Bone marrow (tissue), 2 donors: ENCODE measurements at regions not wholly inside any gene's neighbourhood (a gene's known extent, or its start where the extent isn't known, plus 50 kb on each side); places are given as distances from the start of the nearest gene placed in this dataset.

Source experiments
- DNase-seq, 2 donors: peaks; one replicate each; lab custom pipeline; 2025; lab: John Stamatoyannopoulos, UW

DNA sequence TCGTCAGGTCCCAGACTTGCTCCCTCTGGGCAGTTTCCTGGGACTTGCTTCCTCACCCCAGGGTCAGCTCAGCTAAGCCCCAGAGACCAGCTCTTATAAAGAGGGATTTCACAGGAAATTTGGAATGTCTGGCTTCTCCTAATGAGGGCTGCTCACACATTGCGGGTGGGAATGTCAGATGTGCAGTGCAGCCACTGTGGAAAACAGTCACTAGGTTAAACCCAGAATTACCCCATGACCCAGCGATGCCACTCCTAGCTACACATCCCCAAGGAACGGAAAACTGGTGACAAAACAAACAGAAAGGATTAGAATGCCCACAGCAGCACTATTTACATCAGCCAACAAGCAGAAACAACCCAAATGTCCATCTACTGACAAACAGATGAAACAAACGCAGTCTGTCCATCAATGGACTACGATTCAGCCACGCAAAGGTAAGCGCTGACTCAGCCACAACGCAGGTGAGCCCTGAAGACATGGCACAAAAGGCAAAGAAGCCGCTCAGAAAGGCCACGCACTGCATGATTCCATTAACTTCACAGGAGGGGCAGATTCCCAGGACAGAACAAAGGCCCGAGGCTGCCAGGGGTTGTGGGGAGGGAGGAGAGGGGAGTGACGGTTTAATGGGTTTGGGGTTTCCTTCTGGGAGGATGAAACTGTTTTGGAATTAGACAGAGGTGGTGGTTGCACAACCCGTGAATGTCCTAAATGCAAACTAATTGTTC lies 63.0 kb downstream of the NCOR2 start:
- no peak for DNase-seq

DNA sequence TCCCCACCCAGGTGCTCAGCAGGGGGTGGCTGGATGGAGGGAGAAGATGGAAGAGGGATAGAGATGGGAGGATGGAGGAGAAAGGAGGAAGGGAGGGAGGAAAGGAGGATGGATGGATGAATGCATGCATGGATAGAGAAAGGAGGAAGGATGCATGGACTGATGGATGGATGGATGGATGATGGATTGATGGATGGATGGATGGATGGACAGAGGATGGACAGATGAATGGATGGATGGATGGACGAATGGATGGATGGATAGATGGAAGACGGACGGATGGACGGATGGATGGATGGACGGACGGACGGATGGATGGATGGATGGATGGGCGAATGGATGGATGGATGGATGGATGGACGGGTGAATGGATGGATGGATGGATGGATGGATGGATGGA lies 64.1 kb downstream of the NCOR2 start:
- DNase-seq = no peak

DNA sequence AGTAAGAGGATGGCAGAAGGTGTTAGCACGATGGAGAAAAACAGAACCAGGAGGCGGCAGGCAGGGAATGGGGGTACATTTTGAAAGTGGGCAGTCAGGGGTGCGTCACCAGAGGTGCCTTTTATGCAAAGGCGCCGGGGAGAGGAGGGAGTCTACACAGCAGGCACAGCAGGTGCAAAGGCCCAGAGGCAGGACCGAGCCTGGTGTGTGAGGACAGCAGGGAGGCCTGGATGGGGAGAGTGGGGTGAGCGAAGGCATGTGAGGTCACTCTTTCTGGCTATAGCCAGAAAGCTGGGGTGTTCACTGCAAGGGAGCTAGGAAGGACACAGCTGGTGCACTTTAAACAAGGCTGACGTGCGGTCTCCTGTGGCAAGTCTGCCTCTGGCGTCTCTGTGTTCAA lies 65.0 kb downstream of the NCOR2 start:
- no peak for DNase-seq

DNA sequence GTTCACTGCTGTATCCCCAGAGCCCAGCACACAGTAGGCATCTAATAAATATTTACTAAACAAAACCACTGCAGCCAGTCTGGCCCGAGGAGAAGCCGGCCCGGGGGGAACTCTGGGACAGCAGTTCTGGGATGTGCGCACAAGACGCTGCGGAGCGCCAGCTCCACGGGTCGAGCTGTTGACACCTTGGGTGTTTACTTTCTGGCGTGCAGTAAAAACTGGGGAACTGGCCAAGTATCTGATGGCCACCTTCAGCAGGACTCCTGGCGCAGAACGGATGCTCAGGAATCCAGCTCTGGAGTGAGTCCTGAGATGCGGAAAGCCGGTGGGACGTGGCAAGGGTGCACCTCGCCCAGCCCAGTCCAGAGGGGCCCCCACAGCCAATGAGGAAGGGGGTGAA lies 65.6 kb downstream of the NCOR2 start:
- DNase-seq = no peak

DNA sequence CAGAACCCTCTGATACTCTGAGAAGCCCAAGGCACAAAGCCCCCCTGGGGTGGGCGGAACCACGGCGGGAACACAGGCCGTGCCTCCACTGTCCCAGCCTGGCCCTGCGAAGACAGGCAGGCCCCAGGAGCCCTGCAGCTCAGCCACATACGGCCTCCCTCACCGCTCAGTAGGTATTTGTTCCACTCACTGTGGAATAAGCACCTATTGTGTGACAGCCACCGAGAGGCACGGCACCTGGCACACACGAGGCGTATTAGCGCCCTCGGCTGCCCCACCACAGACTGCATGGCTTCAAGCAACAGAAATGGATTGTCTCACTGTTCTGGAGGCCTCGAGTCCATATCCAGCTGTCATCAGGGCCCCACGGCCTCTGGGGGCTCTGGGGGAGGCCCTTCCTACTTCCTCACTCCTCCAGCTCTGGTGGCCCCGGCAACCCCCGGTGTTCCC lies 66.3 kb downstream of the NCOR2 start:
- DNase-seq = no peak

DNA sequence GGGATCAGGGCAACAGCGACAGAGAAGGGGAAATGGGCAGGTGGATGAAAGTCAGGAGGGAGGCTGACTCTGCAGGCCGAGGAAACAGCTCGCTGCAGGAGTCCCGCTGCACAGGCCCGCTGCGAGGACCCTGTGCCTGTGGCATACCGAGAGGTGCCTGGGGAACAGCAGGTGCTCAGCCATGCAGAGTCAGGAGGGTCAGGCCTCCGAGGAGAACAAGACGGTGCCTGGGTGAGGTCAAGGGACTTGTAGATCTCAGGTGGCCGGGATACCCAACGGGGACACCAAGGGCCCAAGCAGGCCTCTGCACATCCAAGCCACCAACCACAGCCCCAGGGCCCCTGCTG lies 67.5 kb downstream of the NCOR2 start:
- no peak for DNase-seq

DNA sequence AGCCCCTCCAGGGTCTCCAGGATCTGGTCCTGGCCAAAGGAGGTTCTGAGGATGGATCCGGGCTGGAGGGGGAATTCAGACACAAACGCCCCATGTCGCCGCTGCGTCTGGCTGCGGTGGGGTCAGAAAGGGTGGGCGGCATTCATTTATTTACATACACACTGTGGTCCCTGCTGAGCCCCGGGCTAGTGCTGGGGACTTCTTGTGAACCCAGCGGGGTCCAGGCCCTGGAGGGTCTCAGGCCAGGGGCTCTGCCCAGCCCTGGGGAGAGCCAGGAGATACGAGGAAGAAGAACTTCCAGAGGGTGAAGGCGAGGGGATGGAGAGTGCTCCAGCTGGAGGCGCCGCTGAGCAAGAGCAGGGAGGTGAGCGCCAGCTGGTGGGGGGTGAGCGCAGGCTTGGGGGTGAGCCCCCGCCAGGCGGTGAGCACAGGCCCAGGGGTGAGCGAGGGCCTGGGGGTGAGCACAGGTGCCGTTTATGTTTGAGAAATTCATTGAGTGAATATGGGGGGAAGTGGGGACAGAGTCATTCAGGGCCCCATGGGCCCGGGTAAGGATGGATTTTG lies 68.1 kb downstream of the NCOR2 start:
- no peak for DNase-seq

DNA sequence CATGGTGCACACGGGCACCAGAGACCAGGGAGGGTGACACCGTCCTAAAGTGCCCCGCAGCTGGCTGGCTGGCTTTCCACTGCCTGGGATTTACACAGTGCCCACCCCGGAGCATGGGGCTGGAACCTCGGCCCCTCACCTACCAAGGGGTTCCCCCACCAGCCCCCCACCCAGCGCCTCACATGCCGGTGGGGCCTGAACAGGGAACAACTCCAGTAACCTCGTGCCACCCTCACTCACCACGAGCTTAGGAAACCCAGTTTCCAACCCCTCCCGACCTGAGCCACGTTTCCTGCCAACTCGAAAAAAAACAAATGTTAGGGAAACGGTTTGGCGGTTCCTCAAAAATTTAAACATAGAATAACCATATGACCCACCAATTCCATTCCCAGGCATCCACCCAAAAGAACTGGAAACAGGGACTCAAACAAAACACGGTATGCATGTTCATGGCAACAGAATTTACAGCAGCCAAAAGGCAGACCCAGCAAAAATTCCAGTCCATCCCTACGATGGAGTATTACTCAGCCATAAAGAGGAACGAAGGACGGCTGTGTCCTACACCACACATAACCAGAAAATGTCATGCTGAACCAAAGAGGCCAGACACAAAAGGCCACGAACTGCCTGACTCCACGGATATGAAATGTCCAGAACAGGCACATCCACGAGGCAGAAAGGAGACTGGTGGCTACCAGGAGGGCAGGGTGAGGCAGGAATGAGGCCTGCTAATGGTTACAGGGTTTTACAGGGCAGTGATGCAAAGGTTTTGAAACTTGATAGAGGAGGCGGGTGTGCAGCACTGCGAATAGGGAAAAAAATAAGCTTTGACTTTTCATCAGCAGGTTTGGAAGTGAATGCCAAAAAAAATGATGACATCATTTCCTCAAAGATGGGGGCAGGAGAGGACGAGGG lies 68.9 kb downstream of the NCOR2 start:
- DNase-seq = peak in 1 of 2 donors; percentile 30

DNA sequence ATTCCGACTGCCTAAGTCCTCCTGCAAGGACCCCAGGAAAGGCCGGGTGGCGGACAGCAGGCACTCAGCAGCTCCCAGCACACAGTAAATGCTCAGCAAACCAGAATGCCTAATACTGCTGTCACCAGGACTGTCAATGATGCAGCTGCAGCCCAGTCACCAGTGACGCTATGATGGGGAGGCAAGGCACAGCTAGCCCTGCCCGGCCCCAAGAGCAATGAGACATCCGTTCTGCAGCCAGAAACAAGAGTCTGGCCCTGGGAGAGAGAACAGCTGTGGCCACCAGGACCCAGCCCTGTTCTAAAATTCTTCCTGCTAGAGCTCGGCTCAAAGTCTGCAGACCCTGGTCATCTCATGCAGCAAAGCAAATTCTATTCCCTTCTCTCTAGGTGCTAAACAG lies 69.8 kb downstream of the NCOR2 start:
- DNase-seq = peak; percentile 15 to 17

DNA sequence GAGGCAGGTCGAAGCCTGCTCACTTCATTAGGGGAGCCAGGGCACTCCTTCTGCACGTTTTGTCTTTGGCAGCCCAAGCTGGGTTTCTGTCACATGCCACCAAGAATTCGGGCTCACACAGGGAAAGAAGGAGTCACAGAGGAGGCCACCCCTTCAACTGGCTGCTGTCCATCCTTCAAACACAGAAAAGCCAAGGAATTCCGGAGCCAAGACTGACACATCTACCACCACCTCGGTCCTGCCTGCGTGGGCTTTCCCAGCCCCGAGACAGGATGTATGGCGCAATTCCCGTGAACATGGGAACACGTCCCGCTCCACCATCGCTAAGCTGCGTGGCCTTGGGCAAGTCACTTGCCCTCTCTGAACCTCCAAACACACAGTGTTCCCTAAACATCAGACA lies 70.4 kb downstream of the NCOR2 start:
- no peak for DNase-seq

DNA sequence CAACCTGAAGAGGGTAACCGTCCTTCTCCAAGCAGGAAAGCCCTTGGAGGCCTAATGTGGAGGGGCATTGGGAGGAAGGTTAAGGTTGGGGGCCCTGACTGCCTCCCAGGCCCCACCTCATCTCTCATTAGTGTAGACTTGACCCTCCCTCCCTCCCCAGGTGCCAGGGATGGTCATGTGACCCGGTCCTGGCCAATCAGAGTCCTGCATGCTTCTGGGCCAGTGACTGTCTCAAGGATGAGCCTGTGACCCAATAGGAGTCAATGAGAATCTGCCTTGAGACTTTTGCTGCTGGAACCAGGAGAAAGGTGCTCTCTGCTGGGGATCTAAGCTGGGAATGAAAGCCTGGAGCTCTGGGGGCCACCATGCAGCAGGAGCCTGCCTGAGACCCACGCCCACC lies 70.8 kb downstream of the NCOR2 start:
- no peak for DNase-seq

DNA sequence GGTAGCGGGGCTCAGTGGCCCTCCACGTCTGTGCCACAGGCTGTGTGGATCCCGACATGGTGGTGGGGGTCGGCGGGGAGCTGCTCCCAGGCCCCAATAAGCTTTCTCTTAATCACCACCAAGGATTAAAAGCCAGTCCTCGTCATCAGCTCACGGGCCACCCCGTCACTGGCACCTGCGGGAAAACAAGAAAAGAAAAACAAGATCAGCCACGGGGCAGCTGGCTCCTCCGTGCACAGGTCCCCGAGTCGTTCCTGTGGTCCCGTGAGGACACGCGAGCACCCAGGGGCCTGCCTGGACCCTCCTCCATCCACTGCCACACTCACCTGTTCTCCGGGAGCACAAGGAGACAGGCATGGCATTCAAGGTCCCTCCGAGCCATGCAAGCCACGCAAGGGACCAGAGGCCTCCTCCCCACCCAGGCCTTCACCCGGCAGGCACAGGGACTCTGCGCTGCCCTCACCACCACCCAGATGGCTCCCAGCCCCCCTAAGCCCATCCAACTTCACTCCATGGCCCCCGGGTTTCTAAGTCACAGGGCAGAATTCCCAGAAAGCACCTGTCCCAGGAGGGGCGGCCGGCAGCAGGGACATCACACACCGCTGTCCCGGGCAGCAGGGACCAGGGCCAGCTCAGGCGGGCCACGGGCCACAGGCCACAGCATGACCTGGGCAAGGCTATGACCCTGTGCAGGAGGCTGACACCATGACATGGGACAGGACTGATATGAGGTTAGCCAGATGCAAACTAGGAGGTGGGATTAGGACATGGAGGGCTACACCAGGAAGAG lies 72.0 kb downstream of the NCOR2 start:
- no peak for DNase-seq

DNA sequence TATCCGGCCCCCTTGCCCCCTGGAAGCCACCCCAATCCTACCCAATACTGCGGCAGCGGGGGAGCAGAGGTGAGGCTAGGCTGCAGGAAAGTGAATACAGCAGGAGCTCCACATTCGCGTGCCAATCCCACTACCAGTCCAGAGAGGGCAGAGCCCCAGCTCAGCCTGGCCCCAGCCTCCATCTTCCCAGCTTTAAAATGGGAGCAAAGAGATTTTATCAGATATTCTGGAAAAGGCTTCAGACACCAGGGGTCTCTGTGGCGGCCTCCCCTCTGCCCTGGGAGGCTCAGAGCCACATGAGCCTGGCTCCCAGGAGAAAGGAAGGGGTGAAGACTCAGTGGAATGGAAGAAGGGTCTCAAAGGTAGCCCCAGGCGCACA lies 72.7 kb downstream of the NCOR2 start:
- DNase-seq = no peak

DNA sequence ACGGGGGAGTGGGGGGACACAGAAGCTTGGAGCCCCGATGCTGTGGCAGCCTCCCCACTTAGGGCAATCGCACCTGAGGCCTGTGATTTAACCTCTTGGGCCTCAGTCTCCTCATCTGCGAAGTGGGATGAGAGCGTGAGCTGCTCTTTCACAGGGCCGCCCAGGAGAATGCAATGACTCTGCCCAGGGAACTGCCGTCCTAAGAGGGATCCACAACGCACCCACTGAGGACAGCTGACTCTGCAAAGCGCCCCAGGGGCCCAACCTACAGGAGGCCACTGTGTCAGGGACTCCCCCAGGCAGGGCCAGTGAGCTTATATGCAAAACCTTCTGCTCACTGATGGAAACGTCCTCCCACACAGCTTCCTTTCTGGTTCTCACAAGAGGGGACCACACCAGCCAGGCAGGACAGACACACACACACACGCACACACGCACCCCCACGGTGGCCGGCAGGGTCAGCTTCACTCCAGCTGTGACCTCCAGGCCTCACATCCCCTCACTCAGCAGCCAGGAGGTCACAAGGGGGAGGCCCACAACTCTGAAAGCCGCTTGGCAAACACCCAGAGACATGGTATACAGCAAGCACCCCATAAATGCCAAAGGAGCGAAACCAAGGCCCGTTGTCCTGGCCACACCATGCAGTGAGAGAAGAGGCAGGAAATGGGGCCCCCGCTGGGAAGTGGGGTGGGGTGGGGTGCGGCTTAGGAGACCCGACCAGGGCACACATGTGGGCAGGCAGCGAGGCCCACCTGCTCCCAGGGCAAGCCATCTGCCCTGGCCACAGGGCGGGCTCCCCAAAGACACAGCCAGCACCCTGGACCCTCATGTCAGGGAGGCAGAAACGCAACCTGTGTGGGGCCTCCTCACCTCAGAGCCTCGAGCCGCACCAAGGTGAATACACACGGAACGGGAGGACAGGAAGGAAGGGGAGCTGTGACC lies 73.3 kb downstream of the NCOR2 start:
- no peak for DNase-seq

DNA sequence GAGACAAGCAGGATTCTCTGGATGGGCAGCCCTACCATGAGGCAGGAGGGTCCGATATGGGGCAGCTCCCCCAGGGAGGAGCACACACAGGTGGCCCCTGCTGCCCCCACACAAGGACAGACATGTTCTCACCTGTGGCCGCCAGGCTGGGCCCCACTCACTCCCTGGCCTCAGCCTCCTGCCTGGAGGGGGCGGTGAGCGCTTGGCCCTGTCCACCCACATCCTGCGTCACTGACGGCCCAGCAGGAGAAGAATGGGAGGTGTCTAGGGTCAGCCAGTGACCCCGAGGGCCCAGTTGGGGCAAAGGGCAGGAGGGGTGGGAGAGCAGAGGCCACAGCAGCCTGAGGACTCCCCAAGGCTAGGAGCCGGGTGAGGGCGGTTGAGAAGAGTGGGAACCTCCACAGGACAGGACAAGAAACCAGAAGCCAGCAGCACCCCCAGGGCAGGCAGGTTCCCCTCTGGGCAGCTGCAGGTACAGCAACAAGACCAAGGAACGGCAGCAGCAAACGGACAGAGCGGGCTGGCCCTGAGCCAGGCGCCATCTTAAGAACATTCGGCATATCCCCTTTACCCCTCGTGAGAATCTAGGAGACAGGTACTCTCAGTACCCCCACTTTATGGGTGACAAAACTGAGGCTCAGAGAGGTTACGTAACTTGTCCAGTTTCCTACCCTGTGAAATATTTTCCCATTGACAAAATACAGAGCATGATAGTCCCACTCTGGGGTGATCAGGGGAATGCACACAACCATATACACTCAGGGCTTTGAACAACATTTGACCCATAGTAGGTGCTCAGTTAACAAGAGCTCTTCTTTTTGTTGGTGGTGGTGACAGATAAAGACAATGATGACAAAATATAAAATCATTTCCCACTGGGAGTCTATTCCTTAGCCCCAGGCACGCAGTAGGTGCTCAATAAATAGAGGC lies 74.3 kb downstream of the NCOR2 start:
- no peak for DNase-seq

DNA sequence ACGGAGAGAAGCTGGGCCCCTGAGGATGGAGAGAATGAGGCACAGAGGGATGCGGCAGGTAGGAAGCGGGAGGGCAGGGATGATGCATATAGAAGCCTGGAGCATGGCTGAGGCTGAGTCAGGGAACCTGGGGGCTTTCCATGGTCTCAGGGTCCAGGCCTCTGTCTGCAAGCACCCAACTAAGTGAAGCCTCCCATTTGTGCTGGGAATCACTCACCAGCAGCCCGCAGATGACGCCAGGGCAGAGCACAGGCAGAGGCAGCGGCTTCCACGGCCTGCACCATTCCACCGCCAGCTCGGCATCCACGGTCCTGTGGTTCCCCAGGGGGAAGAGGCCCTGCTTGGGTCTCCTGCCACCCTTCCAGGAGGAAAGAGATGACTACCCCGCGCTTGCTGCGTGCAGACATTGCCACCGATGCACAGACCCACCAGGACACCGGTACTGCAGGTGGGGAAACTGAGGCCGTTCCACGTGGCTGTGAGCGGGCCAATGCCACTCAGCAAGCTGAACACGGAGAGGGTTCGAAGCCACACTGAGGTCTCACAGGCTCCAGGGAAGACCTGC lies 75.5 kb downstream of the NCOR2 start:
- DNase-seq = no peak

DNA sequence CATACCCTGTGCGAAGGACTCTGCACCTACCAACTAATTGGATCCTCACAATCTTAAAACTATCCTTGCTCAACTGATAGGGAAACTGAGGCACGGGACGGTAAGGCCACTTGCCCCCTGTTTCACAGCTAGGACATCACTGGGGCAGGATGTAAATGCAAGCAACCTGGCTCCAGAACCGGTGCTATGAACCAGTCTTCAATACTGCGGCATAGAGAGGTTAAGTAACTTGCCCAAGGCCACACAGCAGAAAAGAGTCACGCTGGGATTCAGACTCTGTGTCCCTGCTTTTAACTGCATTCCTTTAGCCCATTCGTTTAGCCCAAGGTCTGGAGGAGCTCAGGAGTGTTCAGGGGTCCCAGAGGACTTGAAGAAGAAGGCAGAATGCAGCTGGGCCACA lies 76.1 kb downstream of the NCOR2 start:
- no peak for DNase-seq

DNA sequence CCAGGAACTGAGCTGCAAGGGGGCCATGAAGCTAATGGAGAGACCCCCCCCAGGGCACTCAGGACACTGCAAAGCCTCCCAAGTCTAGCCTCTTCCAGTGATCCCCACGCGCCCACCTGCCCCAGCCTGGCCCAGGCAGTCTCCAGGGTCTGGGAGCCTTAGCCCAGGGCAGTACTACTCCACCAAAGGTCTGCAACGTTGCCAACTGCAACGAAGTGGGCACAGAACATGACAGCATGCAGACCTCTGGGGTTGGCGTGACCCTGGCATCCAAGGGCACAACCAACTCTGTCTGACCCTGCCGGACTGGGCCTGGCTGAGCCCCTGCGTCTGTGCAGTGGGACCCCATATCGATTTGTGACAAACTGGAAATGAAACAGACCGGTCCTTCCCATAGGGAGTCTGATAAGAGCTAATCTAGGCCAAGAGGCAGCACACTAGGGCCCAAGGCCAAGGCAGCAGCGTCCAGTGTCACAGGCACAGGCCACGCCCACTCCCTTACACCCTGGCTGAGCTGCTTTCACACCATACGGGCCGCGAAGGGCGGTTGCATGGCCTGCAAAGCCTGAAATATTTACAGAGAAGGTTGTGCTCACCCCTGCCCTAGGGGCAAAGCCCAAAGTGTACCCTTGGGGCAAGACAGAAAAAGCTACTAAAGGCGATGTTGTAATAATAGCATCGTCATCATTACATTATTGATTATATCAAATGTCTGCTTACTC lies 76.7 kb downstream of the NCOR2 start:
- no peak for DNase-seq
